ENCODE measurements at regions not wholly inside any gene's neighbourhood (a gene's known extent, or its start where the extent isn't known, plus 50 kb on each side); places are given as distances from the start of the nearest gene placed in this dataset.

GRCh38 chr9:118384531-118385100 is 680.4 kb downstream of the TLR4 start:
- no peak for DNase-seq
- H3K4me3 ChIP-seq (ENCODE audit: low read depth, low read length): no peak overlapping the region
- in situ Hi-C loops (cut with HindIII; ENCODE audit: low pct_ligation_motif_present, low sequenced_read_pairs): no loop called here
- TF ChIP-seq CTCF (IDR thresholded peaks at IDR 0.05; ENCODE audit: low read depth, low read length, missing control alignments): no peak
- no peaks in the 10 kb centered on the region for H3K27me3 ChIP-seq (replicated peaks)
- H3K36me3 ChIP-seq (replicated peaks): no peaks in the 10 kb centered on the region
- no peak overlapping the region for H3K27ac ChIP-seq

GRCh38 chr9:118395415-118395814 is 691.2 kb downstream of the TLR4 start:
- H3K27me3 ChIP-seq (replicated peaks): no peaks in the 10 kb centered on the region
- no peaks in the 10 kb centered on the region for H3K36me3 ChIP-seq (replicated peaks)
- DNase-seq: no peak
- no peak overlapping the region for H3K27ac ChIP-seq
- in situ Hi-C loops (cut with HindIII; ENCODE audit: low pct_ligation_motif_present, low sequenced_read_pairs): no loop called here
- TF ChIP-seq CTCF (IDR thresholded peaks at IDR 0.05; ENCODE audit: low read depth, low read length, missing control alignments): no peak
- H3K4me3 ChIP-seq (ENCODE audit: low read depth, low read length): no peak overlapping the region

- H3K4me3 ChIP-seq (ENCODE audit: low read depth, low read length): no peak overlapping the region
- no peak for TF ChIP-seq CTCF (IDR thresholded peaks at IDR 0.05; ENCODE audit: low read depth, low read length, missing control alignments)
- no peak for DNase-seq
- in situ Hi-C loops (cut with HindIII; ENCODE audit: low pct_ligation_motif_present, low sequenced_read_pairs): no loop called here
- no peaks in the 10 kb centered on the region for H3K27me3 ChIP-seq (replicated peaks)
- H3K27ac ChIP-seq: no peak overlapping the region
- no peaks in the 10 kb centered on the region for H3K36me3 ChIP-seq (replicated peaks)
Measured at GRCh38 chr9:118401546-118401945, 697.3 kb downstream of the TLR4 start.

DNA sequence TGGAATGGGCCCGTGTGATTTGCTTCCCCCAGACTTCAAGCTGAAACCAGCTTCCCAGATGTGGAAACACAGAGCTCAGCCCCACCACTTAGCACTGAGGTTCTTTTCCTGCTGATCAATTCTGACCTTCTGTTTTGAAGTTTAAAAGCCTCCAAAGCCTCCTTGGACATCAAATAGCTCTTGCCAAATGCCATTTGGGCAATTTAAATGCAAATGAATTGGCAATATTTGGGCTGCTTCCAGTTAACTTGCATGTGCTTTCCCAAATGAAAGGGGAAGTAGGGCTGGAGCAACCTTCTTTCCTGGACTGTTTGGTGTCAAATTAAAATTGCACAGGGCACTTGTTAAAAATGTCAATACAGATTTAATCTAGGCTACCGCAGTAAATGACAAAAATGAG is 710.5 kb downstream of the TLR4 start:
- no peaks in the 10 kb centered on the region for H3K27me3 ChIP-seq (replicated peaks)
- no peak overlapping the region for H3K27ac ChIP-seq
- no peaks in the 10 kb centered on the region for H3K36me3 ChIP-seq (replicated peaks)
- in situ Hi-C loops (cut with HindIII; ENCODE audit: low pct_ligation_motif_present, low sequenced_read_pairs): no loop called here
- DNase-seq: no peak
- no peak for TF ChIP-seq CTCF (IDR thresholded peaks at IDR 0.05; ENCODE audit: low read depth, low read length, missing control alignments)
- H3K4me3 ChIP-seq (ENCODE audit: low read depth, low read length): no peak overlapping the region

DNA sequence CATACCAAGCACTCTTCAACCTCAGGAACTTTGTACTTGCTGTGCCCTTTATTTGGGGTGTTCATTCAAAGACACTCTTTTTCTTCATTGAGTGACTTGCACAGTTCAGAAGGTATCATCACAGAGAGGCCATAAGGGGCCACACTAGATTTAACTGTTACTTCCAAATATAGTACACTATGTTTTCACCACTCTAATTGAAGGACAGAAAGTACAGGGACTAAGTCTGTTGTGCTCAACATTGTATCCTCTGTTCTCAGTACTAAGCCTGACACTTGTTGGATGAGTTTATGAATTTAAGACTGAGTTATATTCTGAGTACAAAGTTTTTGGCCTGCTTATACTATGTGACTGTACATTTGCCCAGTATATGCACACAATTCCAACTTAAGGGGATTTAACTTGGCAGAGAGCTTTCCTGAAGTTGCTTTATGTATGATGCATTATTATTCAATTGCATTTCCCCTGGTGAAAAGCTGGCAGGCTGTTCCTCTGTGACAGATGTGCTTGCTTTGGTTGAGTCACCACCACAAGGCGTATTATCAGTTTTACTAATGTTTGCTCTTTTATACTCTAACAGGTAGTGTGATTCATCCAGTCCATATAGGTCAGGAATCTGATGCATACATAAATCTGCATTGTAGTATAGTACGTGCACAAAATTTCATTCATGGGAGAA is 714.8 kb downstream of the TLR4 start:
- no peak for TF ChIP-seq CTCF (IDR thresholded peaks at IDR 0.05; ENCODE audit: low read depth, low read length, missing control alignments)
- H3K36me3 ChIP-seq (replicated peaks): no peaks in the 10 kb centered on the region
- no peaks in the 10 kb centered on the region for H3K27me3 ChIP-seq (replicated peaks)
- no peak overlapping the region for H3K27ac ChIP-seq
- in situ Hi-C loops (cut with HindIII; ENCODE audit: low pct_ligation_motif_present, low sequenced_read_pairs): no loop called here
- DNase-seq: no peak
- no peak overlapping the region for H3K4me3 ChIP-seq (ENCODE audit: low read depth, low read length)

GRCh38 chr9:118419676-118420075 is 715.5 kb downstream of the TLR4 start:
- in situ Hi-C loops (cut with HindIII; ENCODE audit: low pct_ligation_motif_present, low sequenced_read_pairs): no loop called here
- TF ChIP-seq CTCF (IDR thresholded peaks at IDR 0.05; ENCODE audit: low read depth, low read length, missing control alignments): no peak
- no peak for DNase-seq
- Histone ChIP-seq H3K36me3 (replicated peaks) (no peaks in the 10 kb centered on the region), H3K27ac (no peak overlapping the region), H3K4me3 (ENCODE audit: low read depth, low read length) (no peak overlapping the region), H3K27me3 (replicated peaks) (no peaks in the 10 kb centered on the region)
